PC-9 (cell line): ENCODE measurements at regions not wholly inside any gene's neighbourhood (a gene's known extent, or its start where the extent isn't known, plus 50 kb on each side); places are given as distances from the start of the nearest gene placed in this dataset.

Source experiments
- EZH2 ChIP-seq: fragments of 200-600 bp; sonication (generic); IDR thresholded peaks from 2 replicates; pipeline ENCODE4 v1.8.0; 2017; ENCODE audit warnings: antibody characterized with exemption, low read depth
- TF ChIP-seq, protein P1 (sequence below): fragments of 200-600 bp; sonication (generic); conservative IDR thresholded peaks from 2 replicates; pipeline ENCODE4 v1.6.1; 2017; ENCODE audit warnings: mixed run types, antibody characterized with exemption, mild to moderate bottlenecking, moderate library complexity

DNA sequence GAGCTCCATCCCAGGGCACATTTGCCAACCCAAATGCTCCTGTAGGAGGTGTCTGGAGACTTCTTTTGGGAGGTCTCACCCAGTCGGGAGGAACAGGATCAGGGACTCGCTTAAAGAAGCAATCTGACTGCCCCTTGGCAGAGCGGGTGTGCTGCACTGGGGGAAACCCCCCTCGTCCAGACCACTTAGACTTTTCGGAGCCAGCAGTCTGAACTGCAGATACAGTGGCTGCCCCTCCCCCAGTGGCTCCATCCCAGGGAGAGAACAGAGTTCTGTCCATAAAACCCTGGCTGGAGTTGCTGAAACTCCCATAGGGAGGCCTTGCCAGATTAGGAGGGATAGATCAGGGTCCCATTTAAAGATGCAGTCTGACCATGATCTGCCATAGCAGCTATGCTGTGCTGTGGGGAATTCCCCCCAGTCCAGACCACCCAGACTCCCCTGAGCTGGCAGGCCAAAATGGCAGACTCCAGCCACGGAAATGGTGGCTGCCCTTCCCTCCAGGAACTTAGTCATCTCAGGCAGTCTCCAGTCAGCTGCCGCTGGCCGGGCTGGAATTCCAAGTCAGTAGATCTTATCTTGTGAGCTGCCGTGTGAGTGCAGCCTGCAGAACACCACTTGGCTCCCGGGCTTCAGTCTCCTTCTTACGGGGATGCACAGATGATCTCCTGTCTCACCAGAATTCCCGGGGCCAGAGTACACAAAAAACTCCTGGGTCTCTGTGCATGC, 278.1 kb upstream of the SASH1 start:
- TF ChIP-seq, protein P1, sequence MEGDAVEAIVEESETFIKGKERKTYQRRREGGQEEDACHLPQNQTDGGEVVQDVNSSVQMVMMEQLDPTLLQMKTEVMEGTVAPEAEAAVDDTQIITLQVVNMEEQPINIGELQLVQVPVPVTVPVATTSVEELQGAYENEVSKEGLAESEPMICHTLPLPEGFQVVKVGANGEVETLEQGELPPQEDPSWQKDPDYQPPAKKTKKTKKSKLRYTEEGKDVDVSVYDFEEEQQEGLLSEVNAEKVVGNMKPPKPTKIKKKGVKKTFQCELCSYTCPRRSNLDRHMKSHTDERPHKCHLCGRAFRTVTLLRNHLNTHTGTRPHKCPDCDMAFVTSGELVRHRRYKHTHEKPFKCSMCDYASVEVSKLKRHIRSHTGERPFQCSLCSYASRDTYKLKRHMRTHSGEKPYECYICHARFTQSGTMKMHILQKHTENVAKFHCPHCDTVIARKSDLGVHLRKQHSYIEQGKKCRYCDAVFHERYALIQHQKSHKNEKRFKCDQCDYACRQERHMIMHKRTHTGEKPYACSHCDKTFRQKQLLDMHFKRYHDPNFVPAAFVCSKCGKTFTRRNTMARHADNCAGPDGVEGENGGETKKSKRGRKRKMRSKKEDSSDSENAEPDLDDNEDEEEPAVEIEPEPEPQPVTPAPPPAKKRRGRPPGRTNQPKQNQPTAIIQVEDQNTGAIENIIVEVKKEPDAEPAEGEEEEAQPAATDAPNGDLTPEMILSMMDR: no peak
- TF ChIP-seq EZH2: no peak
